ENCODE measurements at regions not wholly inside any gene's neighbourhood (a gene's known extent, or its start where the extent isn't known, plus 50 kb on each side); places are given as distances from the start of the nearest gene placed in this dataset.

DNA sequence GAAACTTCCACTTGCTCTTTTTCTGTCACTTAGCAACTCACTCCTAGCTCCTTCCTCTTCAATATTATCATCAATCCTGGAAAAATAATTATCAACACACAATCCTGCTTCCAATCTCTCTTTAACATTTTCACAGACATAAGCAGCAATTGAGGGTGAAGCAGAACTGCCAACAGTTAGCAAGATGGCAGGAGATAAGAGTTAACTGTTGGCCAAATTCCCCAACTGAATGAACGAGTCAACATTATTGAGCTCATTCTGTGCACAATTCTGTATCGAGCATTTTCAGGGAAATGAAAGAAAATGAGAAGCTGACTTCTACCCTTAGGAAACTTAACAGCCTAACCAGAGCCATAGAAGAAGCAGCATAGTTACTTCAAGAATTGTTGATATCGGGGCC, 152.0 kb downstream of the KCNA5 start:
- DNase-seq (ENCODE audit: low read depth in 2 of 2), result no peak

DNA sequence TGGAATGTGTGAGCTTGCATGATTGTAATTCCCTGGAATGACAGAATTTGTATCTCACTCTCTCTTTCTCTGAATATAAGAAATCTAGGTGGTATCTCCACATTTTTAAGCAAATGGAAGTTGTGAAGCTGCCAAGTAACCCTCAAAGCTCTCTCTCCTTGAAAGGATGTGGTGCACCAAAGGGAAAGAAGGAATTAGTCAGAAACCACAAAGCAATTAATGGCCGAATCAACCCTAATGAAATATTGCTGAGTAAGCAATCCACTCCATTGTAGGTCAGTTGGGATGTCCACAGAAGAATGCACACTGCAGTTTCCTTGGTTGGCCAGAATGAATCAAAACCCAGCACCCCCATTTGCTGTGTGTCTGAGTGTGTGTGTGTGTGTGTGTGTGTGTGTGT, 153.5 kb downstream of the KCNA5 start:
- no peak for DNase-seq (ENCODE audit: low read depth in 2 of 2)

DNA sequence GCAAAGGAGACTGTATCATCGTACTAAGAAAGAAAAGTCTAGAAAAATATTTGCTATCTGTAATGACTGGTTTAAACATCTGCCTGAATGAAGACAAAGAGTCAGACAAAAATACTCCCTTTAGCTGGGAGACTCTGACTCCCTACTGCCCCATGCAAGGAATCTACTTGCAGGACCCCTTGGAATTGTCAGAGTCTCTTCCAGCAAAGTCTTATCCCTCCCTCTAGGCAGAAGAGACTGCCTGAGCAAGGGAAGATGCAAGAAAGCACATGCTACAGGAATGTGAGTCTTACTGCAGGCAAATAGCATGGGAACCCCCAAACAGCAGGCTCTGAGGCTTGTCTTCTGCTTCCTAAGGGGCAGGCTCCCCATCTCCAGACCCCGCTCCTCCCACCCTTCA, 154.0 kb downstream of the KCNA5 start:
- DNase-seq (ENCODE audit: low read depth in 2 of 2), result no peak

DNA sequence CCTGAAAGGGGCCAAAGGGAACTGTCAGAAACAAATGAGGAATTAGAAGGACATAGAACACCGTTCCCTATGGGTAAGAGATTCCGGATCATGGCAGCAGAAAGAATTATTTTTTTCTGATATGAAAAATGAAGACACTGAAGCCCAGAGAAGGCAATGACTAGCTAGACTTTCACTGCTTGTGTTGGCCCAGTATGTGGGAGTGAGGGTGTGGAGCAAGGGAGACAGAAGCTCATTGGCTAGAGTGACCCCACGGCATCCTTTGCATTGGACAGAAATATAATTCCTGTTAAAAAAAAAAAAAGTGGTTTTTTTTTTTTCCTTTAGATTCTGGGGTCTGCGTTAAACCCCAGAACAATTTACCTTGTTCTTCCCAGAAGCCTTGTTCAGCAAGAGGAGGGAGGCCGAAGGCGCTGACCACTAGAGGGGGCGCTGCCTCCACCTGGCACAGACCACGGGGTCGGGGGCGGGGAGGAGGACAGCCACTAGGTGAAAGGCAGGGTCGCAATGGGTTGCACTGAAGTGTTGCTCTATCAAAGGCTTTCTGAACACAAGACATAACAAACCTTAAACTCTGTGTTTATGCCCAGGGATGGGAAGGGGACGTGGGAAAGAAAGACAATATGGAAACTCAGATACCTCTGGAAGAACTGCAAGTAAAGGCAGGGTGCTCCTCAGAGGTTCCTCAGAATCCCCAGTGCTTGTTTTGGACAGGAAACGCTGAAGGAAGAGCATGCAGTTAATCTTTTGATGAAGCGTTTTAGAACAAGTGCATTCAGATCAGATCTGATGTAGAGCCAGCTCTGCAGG, 156.8 kb downstream of the KCNA5 start:
- DNase-seq (ENCODE audit: low read depth in 2 of 2), result peak in 1 of 2 donors; percentile 2

- no peak for DNase-seq (ENCODE audit: low read depth in 2 of 2)
Observed at GRCh38 chr12:5201554-5202218, 158.0 kb downstream of the KCNA5 start.

GRCh38 chr12:5203274-5203673, 159.6 kb downstream of the KCNA5 start:
- DNase-seq (ENCODE audit: low read depth in 2 of 2), result no peak

DNA sequence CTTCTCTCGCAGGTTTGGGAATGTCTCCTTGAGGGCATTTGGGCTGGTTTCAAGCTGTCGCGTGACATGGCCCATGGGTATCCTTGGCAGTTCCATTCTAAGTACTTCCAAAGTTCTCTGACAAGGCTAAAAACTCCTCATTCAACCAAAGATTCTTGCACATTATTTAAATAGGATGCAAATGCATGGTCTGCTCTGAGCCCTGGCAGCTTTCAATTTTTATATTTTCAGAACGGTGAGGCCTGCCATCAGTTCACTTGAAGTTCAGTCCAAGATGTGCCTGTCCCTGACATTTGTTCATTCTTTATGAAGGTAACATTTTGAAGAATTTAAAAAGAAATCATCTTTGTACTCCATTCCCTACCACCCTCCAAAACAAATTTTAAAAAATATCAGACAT, 160.0 kb downstream of the KCNA5 start:
- DNase-seq (ENCODE audit: low read depth in 2 of 2), result no peak

GRCh38 chr12:5204271-5204670, 160.6 kb downstream of the KCNA5 start:
- DNase-seq (ENCODE audit: low read depth in 2 of 2), result no peak

GRCh38 chr12:5204831-5205230, 161.2 kb downstream of the KCNA5 start:
- no peak for DNase-seq (ENCODE audit: low read depth in 2 of 2)

DNA sequence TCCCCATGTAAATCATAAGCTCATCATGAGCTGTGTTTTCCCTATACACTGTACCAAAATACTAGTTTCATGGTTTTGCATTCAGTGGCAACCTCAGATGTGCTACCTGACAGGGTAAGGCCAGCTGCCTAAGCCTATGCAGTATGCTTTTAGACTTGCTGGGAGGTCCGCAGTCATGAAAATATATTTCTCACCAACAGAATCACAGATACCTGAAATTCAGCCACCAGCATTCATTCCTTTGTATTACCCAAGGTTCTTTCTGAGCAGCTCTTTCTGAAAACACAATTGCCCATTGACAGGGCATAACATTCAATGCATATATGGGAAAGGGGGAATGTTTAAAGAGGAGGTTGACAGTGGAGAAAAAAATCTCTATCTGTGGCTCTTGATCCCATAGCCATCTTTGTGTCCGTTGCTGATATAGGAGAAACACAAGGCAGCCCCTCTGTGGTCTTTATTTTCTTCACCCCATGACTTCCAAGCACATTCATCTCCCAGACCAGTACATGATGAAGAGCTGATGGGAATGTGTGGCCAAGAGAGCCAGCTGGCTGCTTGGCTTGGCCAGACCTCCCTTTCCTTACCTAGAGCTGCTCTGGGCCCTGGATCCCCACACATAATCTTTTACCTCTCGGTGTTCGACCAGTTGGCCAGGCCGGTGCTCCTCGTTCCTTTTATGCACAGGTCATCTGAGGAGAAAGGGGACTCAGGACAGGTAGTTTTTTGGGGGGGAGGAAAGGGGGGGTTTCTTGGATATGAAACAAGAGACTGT, 162.9 kb downstream of the KCNA5 start:
- no peak for DNase-seq (ENCODE audit: low read depth in 2 of 2)

DNA sequence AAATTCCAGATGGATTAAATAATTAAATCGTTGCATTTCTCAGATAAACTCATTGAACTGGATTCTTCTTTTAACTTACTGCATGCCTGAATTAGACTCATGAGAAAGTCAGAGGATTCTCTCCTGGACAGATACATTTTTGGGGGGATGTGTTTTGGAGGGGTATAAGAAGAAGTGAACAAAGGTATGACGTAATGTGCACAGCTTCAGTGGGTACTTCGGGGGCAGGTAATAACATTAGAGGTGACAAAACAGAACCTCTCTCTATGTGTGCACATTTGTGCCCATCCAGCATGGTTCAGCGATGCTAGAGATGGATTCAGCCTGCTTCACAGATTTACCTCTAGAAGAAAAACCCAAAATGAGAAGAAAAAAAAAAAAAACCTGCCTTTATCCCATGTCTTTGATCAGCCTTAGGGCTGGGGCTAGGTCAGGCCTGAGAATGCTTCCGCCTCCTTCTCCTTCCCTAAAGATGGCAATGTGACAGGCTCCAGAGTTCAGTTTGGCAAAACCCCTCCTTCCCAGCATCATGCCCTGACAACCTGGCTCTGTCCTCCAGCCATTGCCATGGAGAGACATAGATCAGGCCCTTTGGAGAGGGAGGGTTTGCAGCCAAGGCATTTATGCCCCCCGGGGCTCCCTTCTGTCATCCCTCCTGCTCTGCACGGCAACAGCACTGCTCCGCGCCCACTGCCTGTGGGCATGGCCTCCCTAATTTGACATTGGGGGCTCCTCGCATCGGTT, 166.7 kb downstream of the KCNA5 start:
- no peak for DNase-seq (ENCODE audit: low read depth in 2 of 2)

- DNase-seq (ENCODE audit: low read depth in 2 of 2), result no peak
Observed at GRCh38 chr12:5210923-5211290, 167.2 kb downstream of the KCNA5 start.

- DNase-seq (ENCODE audit: low read depth in 2 of 2), result no peak
Observed at GRCh38 chr12:5213336-5213735, 169.7 kb downstream of the KCNA5 start.

DNA sequence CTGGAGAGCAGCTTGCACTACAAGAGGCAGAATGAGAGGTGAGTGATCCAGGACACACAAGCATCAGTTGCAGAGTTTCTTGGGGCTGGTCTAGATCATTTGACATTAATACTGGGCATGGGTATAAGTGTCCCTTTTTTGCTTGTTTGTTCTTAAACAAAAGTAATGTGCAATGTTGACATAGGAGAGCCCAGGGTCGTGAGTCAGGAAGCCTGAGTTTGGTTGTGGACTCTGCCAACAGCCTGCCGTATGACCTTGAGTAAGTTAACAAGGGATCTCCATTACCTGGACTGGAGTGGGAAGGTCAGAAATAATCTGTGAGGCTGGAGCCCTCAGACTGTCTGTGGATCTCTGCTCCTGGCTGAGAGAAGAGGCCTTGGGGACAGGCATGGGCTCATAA, 170.3 kb downstream of the KCNA5 start:
- DNase-seq (ENCODE audit: low read depth in 2 of 2), result no peak

DNA sequence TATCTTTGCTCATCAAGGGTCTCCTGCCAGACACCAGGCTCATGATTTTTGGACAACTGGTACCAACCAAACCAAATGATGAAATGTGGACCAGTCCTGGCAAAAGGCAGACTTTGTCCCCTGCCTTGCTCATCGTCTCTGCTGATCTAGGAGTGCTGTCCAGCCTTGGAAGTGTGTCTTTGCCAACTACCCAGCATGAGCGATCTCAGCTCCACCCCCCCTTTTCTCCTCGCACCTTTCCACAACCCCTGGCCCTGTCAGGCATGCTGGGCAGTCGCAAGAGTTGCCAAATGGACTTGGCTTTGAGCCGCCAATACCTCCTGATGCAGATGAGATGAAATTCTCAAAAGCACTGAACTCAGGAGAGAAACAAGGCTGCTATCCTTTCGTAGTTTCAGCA, 174.3 kb downstream of the KCNA5 start:
- no peak for DNase-seq (ENCODE audit: low read depth in 2 of 2)

- no peak for DNase-seq (ENCODE audit: low read depth in 2 of 2)
Observed at GRCh38 chr12:5220099-5220498, 176.4 kb downstream of the KCNA5 start.

DNA sequence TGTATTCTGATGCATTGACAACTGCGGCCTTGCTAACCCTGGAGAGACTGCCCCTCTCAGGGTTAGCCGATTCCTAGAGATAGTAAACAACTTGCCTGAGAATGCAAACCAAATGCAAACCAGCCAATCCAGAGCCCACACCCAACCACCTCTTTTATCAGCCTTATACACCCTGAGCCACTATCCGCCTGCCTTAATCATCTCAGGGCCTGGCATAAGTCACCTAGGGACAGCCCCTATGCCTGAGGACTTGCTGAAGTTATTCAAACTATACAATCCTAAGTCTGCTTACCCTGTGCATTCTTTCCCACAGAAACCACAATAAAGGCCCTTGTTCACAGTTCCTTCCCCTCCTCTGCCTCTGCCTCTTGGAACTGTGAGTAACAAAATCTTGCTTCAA, 177.2 kb downstream of the KCNA5 start:
- DNase-seq (ENCODE audit: low read depth in 2 of 2), result no peak

DNA sequence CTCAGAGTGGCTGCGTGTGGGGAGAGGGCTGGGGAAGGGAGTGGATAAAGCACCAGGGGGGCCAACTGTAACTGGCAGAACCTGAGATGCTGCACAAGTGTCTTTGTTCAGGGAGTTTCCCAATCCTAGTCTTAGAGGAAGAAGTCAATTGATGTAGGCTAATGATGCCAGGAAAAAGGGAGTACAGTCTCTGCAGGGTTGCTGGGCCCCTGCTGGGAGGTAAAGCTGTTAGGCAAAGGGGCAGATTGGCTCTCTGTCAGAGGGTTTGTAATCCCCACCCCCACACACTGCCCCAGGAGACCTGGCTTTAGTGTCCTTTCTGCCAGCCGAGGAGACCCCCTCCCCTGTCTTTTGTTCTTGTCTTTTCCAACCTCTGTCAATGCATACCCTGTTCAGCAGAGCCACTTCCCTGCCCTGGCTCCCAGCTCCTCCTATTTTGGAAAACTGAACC, 178.4 kb downstream of the KCNA5 start:
- no peak for DNase-seq (ENCODE audit: low read depth in 2 of 2)

DNA sequence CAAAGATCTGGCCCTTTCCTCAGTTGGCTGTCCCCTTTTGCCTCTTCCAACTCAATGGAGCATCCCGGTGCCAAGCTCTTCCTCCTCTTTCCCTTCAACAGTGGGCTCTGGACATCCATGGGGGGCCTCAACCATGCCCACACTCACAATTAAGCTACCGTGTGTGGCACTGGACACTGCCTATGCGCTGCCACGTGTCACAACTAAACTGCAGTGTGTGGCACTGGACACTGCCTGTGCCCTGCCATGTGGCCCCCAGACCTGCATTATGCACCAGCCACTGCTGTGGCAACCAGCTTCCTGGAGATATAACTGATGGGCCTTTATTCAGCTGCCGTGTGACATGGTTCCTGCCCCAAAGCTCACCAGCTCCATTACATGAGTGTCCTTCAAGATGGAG, 179.1 kb downstream of the KCNA5 start:
- DNase-seq (ENCODE audit: low read depth in 2 of 2), result no peak

- DNase-seq (ENCODE audit: low read depth in 2 of 2), result no peak
Observed at GRCh38 chr12:5223881-5224280, 180.2 kb downstream of the KCNA5 start.

DNA sequence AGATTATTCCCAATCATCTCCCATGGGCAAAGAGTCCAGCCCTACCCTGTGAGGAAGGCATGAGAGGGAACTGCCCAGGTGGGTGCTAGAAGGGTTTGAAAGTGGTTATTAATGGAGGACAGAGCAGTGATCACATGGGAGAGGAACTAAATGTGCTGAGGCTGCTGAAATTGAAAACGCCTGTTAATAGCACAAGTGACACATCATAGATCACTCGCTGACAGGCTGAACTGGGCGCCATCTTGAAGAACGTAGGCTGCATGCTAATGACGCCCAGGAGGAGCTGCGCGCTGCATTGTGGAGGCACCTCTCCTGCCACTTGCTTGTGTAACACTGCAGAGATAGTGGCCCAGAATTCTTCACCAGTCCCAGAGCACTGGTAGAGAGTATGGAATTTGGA, 182.9 kb downstream of the KCNA5 start:
- no peak for DNase-seq (ENCODE audit: low read depth in 2 of 2)

Measured in stimulated activated CD4-positive, alpha-beta T cell treated with anti-CD3 and anti-CD28 coated beads, Interleukin-1b, Interleukin-23, amount 100 ng/mL, for 4 hours (primary cell).